ENCODE measurements at regions not wholly inside any gene's neighbourhood (a gene's known extent, or its start where the extent isn't known, plus 50 kb on each side); places are given as distances from the start of the nearest gene placed in this dataset.

GRCh38 chr4:37771771-37772170, 54.7 kb upstream of the PGM2 start:
- Mint-ChIP-seq H3K4me1 (peaks cover 1% of the 10 kb centered on the region), H3K9me3 (no peaks in the 10 kb centered on the region), H3K36me3 (no peaks in the 10 kb centered on the region), H3K4me3 (no peak overlapping the region), H3K27ac (no peak overlapping the region), H3K27me3 (peaks cover 2% of the 10 kb centered on the region)
- POLR2A ChIA-PET, result no interaction called here
- ATAC-seq (ENCODE audit: low read depth) (no peak), DNase-seq (no peak)

GRCh38 chr4:37770016-37770415, 56.5 kb upstream of the PGM2 start:
- Mint-ChIP-seq H3K4me1 (peaks cover 5% of the 10 kb centered on the region), H3K36me3 (no peaks in the 10 kb centered on the region), H3K4me3 (no peak overlapping the region), H3K27me3 (peaks cover 2% of the 10 kb centered on the region), H3K9me3 (no peaks in the 10 kb centered on the region), H3K27ac (no peak overlapping the region)
- POLR2A ChIA-PET, result interaction anchor here (0.6 kb wide), 1 partner anchor 1503 kb away, joined by 6 read pairs; no protein-coding TSS in a partner anchor
- no peak for ATAC-seq (ENCODE audit: low read depth)
- no peak for DNase-seq

DNA sequence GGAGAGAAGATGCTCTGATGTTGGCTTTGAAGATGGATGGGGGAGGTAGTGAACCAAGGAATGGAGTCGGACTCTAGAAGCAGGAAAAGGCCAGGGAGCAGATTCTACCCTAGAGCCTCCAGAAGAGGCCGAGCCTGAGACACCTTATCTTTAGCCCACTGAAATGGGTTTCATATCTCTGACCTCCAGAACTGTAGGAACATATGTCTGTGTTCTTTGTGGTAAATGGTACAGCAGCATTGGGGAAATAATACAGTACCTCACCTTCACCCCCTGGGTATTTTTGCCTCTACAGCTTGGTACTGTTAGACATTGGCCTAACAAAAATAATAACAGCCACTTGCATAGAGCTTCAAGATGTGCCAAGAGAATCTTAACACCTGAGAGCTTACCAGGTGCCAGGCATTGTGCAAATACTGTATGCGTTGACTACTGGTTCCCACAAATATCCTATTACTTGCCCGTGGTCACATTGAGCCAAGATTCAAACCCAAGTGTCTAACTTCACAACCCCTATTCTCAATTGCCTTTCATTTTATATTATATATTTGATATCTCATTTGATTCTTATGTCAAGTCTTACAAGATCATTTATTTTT, 57.0 kb upstream of the PGM2 start:
- Mint-ChIP-seq H3K4me3 (no peak overlapping the region), H3K27ac (no peak overlapping the region)
- POLR2A ChIA-PET, result no interaction called here

DNA sequence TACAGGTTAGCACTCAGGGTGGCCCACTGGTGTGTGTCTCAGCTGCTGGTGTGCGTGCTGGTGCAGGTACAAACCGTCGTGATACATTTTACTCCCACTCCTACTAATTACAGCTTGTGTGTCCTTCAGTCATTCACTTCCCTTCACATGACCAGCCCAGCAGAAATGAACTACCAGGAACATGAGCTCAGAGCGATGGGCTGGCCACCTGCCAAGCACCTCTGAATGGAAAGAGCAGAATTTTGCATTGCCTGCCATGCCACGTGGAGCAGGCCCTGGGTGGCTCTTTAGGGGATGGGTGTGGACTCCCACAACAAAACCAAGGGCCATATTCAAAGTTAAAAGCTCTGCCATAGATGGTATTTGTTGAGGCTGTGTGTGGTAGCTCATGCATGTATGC, 58.9 kb upstream of the PGM2 start:
- Mint-ChIP-seq H3K27ac (no peak overlapping the region), H3K36me3 (no peaks in the 10 kb centered on the region), H3K4me3 (no peak overlapping the region), H3K4me1 (peaks cover 5% of the 10 kb centered on the region), H3K9me3 (no peaks in the 10 kb centered on the region), H3K27me3 (peaks cover 2% of the 10 kb centered on the region)
- POLR2A ChIA-PET, result interaction anchor here (0.5 kb wide), 1 partner anchor 976 kb away, joined by 3 read pairs; no protein-coding TSS in a partner anchor
- ATAC-seq (ENCODE audit: low read depth) (no peak), DNase-seq (no peak)

More for the DNA sequence above, 57.0 kb upstream of the PGM2 start:
- Mint-ChIP-seq H3K4me1 (peaks cover 5% of the 10 kb centered on the region), H3K27me3 (peaks cover 2% of the 10 kb centered on the region), H3K36me3 (no peaks in the 10 kb centered on the region), H3K9me3 (no peaks in the 10 kb centered on the region)
- ATAC-seq (ENCODE audit: low read depth) (no peak), DNase-seq (no peak)

GRCh38 chr4:37767019-37767418, 59.5 kb upstream of the PGM2 start:
- H3K27ac Mint-ChIP-seq, result no peak overlapping the region
- POLR2A ChIA-PET, result no interaction called here
- no peak overlapping the region for H3K4me3 Mint-ChIP-seq
- DNase-seq (no peak), ATAC-seq (ENCODE audit: low read depth) (no peak)
- H3K9me3 Mint-ChIP-seq, result no peaks in the 10 kb centered on the region
- H3K36me3 Mint-ChIP-seq, result no peaks in the 10 kb centered on the region
- H3K27me3 Mint-ChIP-seq, result peaks cover 2% of the 10 kb centered on the region
- peaks cover 5% of the 10 kb centered on the region for H3K4me1 Mint-ChIP-seq

DNA sequence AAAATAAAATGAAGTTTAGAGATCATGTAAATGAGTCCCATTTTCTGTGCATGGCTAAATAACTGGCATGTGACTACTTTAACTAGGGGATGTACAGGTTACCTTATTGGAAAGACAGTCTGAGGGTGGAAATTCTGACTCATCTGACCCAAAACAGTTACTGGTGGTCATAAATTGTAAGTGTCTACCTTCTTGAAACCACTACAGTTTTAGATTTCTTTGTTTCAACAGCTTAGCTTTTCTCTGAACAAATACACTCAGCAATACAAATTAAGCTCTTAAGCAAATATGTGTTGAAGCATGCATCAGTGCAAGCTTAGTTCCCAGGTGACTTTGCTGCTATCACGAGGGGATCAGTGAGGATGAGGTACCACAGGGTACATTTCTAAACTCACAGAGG, 60.7 kb upstream of the PGM2 start:
- POLR2A ChIA-PET, result no interaction called here

GRCh38 chr4:37763831-37764230, 62.7 kb upstream of the PGM2 start:
- no peaks in the 10 kb centered on the region for H3K27me3 Mint-ChIP-seq
- no peak overlapping the region for H3K27ac Mint-ChIP-seq
- no peak for ATAC-seq (ENCODE audit: low read depth)
- H3K4me3 Mint-ChIP-seq, result no peak overlapping the region
- peaks cover 5% of the 10 kb centered on the region for H3K4me1 Mint-ChIP-seq
- H3K36me3 Mint-ChIP-seq, result no peaks in the 10 kb centered on the region
- DNase-seq, result no peak
- no peaks in the 10 kb centered on the region for H3K9me3 Mint-ChIP-seq
- POLR2A ChIA-PET, result no interaction called here

More for the DNA sequence above, 60.7 kb upstream of the PGM2 start:
- Mint-ChIP-seq H3K27me3 (peaks cover 2% of the 10 kb centered on the region), H3K4me1 (peaks cover 5% of the 10 kb centered on the region), H3K36me3 (no peaks in the 10 kb centered on the region), H3K27ac (no peak overlapping the region), H3K9me3 (no peaks in the 10 kb centered on the region), H3K4me3 (no peak overlapping the region)
- ATAC-seq (ENCODE audit: low read depth) (no peak), DNase-seq (no peak)

- H3K4me3 Mint-ChIP-seq, result no peak overlapping the region
- POLR2A ChIA-PET, result no interaction called here
- H3K4me1 Mint-ChIP-seq, result peaks cover 6% of the 10 kb centered on the region
- DNase-seq (no peak), ATAC-seq (ENCODE audit: low read depth) (no peak)
- H3K27me3 Mint-ChIP-seq, result no peaks in the 10 kb centered on the region
- no peaks in the 10 kb centered on the region for H3K36me3 Mint-ChIP-seq
- H3K27ac Mint-ChIP-seq, result no peak overlapping the region
- H3K9me3 Mint-ChIP-seq, result no peaks in the 10 kb centered on the region
Observed at GRCh38 chr4:37762991-37763368, 63.5 kb upstream of the PGM2 start.

DNA sequence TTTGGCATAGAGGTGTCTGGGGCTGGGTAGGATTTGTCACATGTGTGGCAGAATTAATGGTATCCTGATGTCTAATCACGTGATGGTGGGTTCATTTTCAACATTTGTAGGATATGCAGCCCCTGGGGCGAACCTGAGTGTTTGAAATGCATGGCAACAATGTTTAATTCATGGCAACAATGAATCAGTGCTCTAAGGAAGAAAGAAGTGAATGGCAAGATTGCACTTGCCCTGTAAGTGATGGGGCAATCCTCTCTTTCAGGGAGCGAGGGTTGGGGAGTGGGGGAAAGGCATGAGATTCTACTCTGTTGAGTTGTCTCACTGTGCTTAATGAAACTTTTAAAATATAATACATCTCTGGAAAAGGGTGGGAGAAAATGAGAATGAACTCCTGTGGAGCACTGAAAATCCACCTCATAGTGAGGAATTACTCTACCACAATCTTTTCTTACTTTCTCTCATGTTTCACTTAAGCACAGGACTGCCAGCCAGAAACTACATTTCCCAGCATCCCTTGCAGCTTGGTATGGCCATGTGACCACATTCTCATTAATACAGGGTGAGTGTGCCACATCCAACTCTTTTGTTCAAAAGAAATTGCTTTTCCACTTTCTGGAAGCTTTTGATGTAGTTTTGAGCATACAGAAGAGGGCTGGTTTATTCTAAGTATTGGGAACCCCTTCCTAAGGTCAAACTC, 64.0 kb upstream of the PGM2 start:
- POLR2A ChIA-PET, result no interaction called here
- no peak overlapping the region for H3K27ac Mint-ChIP-seq
- no peak overlapping the region for H3K4me3 Mint-ChIP-seq
- H3K9me3 Mint-ChIP-seq, result no peaks in the 10 kb centered on the region
- H3K4me1 Mint-ChIP-seq, result peaks cover 7% of the 10 kb centered on the region
- ATAC-seq (ENCODE audit: low read depth) (no peak), DNase-seq (no peak)
- no peaks in the 10 kb centered on the region for H3K36me3 Mint-ChIP-seq
- H3K27me3 Mint-ChIP-seq, result no peaks in the 10 kb centered on the region

GRCh38 chr4:37760840-37761239, 65.6 kb upstream of the PGM2 start:
- H3K4me3 Mint-ChIP-seq, result no peak overlapping the region
- no peak overlapping the region for H3K27ac Mint-ChIP-seq
- no peak for ATAC-seq (ENCODE audit: low read depth)
- no peak for DNase-seq
- POLR2A ChIA-PET, result no interaction called here
- peaks cover 5% of the 10 kb centered on the region for H3K4me1 Mint-ChIP-seq
- peaks cover 1% of the 10 kb centered on the region for H3K9me3 Mint-ChIP-seq
- H3K36me3 Mint-ChIP-seq, result no peaks in the 10 kb centered on the region
- no peaks in the 10 kb centered on the region for H3K27me3 Mint-ChIP-seq

- DNase-seq, result no peak
- ATAC-seq (ENCODE audit: low read depth), result no peak
- Mint-ChIP-seq H3K27me3 (peaks cover 3% of the 10 kb centered on the region), H3K4me3 (no peak overlapping the region), H3K4me1 (peaks cover 2% of the 10 kb centered on the region), H3K36me3 (no peaks in the 10 kb centered on the region), H3K27ac (no peak overlapping the region), H3K9me3 (peaks cover 1% of the 10 kb centered on the region)
- POLR2A ChIA-PET, result no interaction called here
Observed at GRCh38 chr4:37759833-37760232, 66.7 kb upstream of the PGM2 start.

DNA sequence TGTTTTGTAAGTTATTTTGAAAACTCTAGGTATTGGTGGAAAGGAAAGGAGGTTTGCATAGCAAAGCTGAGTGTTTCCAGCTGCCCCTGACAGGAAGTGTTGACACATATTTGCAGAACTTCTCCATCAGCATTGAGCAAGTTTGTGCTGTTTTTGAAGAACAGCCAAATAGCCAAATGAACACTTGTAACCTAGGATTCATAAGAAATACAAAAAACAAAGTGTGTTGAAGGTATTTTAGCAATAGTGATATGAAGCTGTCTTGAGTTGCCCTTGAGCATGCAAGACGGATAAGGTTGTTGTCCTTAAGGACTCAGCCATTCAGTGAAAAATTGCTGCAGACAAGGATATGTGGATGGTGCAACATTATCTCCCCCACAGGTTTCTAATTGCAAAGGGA, 68.3 kb upstream of the PGM2 start:
- Mint-ChIP-seq H3K4me1 (peaks cover 8% of the 10 kb centered on the region), H3K27ac (no peak overlapping the region), H3K9me3 (peaks cover 1% of the 10 kb centered on the region), H3K36me3 (no peaks in the 10 kb centered on the region), H3K27me3 (peaks cover 3% of the 10 kb centered on the region), H3K4me3 (no peak overlapping the region)
- POLR2A ChIA-PET, result no interaction called here
- DNase-seq, result no peak
- no peak for ATAC-seq (ENCODE audit: low read depth)

- ATAC-seq (ENCODE audit: low read depth) (no peak), DNase-seq (no peak)
- peaks cover 3% of the 10 kb centered on the region for H3K27me3 Mint-ChIP-seq
- H3K4me3 Mint-ChIP-seq, result no peak overlapping the region
- H3K9me3 Mint-ChIP-seq, result peaks cover 1% of the 10 kb centered on the region
- POLR2A ChIA-PET, result no interaction called here
- no peak overlapping the region for H3K27ac Mint-ChIP-seq
- H3K36me3 Mint-ChIP-seq, result no peaks in the 10 kb centered on the region
- peaks cover 8% of the 10 kb centered on the region for H3K4me1 Mint-ChIP-seq
Observed at GRCh38 chr4:37757761-37758160, 68.7 kb upstream of the PGM2 start.

DNA sequence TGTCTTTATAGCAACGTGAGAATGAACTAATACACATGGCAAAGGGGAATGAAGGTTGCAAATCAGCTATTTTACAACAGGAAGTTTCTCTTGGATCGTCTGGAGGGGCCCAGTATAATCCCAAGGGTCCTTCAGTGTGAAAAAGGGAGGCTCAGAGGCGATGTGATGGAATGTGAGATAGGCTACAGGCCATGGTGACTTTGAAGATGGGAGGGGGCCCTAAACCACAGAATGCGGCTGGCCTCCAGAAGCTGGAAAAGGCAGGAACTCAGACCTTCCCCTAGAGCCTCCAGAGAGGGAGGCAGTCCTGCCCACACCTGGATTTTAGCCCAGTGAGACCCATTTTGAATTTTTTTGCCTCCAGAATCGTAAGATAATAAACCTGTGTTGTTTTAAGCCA, 69.4 kb upstream of the PGM2 start:
- Mint-ChIP-seq H3K27ac (no peak overlapping the region), H3K27me3 (peaks cover 3% of the 10 kb centered on the region), H3K4me1 (peaks cover 8% of the 10 kb centered on the region), H3K4me3 (no peak overlapping the region), H3K9me3 (peaks cover 1% of the 10 kb centered on the region), H3K36me3 (no peaks in the 10 kb centered on the region)
- DNase-seq, result no peak
- POLR2A ChIA-PET, result no interaction called here
- ATAC-seq (ENCODE audit: low read depth), result no peak
